Smooth muscle cell (in vitro differentiated cells): ENCODE measurements at regions not wholly inside any gene's neighbourhood (a gene's known extent, or its start where the extent isn't known, plus 50 kb on each side); places are given as distances from the start of the nearest gene placed in this dataset.

Experiments used
- DNase-seq: peaks from one replicate; lab custom pipeline; 2025; ENCODE audit not compliant: unreplicated experiment; lab: John Stamatoyannopoulos, UW
- H2AFZ ChIP-seq: fragments of 200-600 bp; sonication (generic); 2 replicates; pipeline ENCODE4 v1.6.0; 2016; ENCODE audit warnings: antibody characterized with exemption, low read depth, mild to moderate bottlenecking
- H3F3A ChIP-seq: fragments of 200-600 bp; sonication (generic); 2 replicates; pipeline ENCODE4 v1.6.0; 2017; ENCODE audit warnings: antibody characterized with exemption, low read depth
- H3K27ac ChIP-seq: fragments of 200-600 bp; sonication (generic); 2 replicates; pipeline ENCODE4 v1.5.1; 2016; ENCODE audit warnings: low read depth, mild to moderate bottlenecking
- H3K27me3 ChIP-seq: fragments of 200-600 bp; sonication (generic); 2 replicates; pipeline ENCODE4 v1.6.1; 2016; ENCODE audit warnings: low read depth, mild to moderate bottlenecking
- H3K36me3 ChIP-seq: fragments of 200-600 bp; sonication (generic); 2 replicates; pipeline ENCODE4 v1.5.1; 2016; ENCODE audit warnings: low read depth
- H3K4me1 ChIP-seq: fragments of 200-600 bp; sonication (generic); 2 replicates; pipeline ENCODE4 v1.5.1; 2016; ENCODE audit warnings: low read depth
- H3K4me2 ChIP-seq: fragments of 200-600 bp; sonication (generic); 2 replicates; pipeline ENCODE4 v1.6.0; 2016; ENCODE audit warnings: mild to moderate bottlenecking
- H3K4me3 ChIP-seq: fragments of 200-600 bp; sonication (generic); 2 replicates; pipeline ENCODE4 v1.5.1; 2016; ENCODE audit warnings: mild to moderate bottlenecking
- H3K79me2 ChIP-seq: fragments of 200-600 bp; sonication (generic); 2 replicates; pipeline ENCODE4 v1.6.0; 2016; ENCODE audit warnings: low read depth, mild to moderate bottlenecking
- H3K9ac ChIP-seq: fragments of 200-600 bp; sonication (generic); 2 replicates; pipeline ENCODE4 v1.6.0; 2016; ENCODE audit warnings: low read depth
- H3K9me3 ChIP-seq: fragments of 200-600 bp; sonication (generic); replicated peaks from 2 replicates; pipeline ENCODE4 v1.5.1; 2016; ENCODE audit warnings: low read depth
- H4K20me1 ChIP-seq: fragments of 200-600 bp; sonication (generic); 2 replicates; pipeline ENCODE4 v1.6.0; 2016; ENCODE audit warnings: low read depth
- CTCF ChIP-seq: fragments of 200-600 bp; sonication (generic); IDR thresholded peaks from 2 replicates; pipeline ENCODE4 v1.5.1; 2017; ENCODE audit warnings: borderline replicate concordance, mild to moderate bottlenecking, antibody characterized with exemption; ENCODE audit not compliant: insufficient read depth, poor library complexity, severe bottlenecking
- WGBS: methylation state at CpG from one replicate; pipeline ENCODE4 v1.1.7; 2016; ENCODE audit warnings: low lambda C conversion rate; 5-methylcytosine and 5-hydroxymethylcytosine counted together

GRCh38 chr2:41169744-41170143 is 717.9 kb upstream of the SLC8A1 start:
- Histone ChIP-seq H3K27ac (no peak overlapping the region), H3K79me2 (no peaks in the 10 kb centered on the region), H3K27me3 (no peaks in the 10 kb centered on the region), H3K4me3 (no peak overlapping the region), H3K9ac (no peak overlapping the region), H3K4me2 (no peak overlapping the region), H4K20me1 (no peaks in the 10 kb centered on the region), H3K9me3 (no peaks in the 10 kb centered on the region), H3K36me3 (no peaks in the 10 kb centered on the region), H3K4me1 (no peaks in the 10 kb centered on the region), H2AFZ (no peak overlapping the region), H3F3A (no peaks in the 10 kb centered on the region)
- WGBS, result 78% methylated on average over 2 of the region's 2 CpGs
- TF ChIP-seq CTCF, result no peak
- no peak for DNase-seq

GRCh38 chr2:41170589-41170988 is 718.7 kb upstream of the SLC8A1 start:
- H3K27me3 ChIP-seq, result no peaks in the 10 kb centered on the region
- no peak overlapping the region for H3K27ac ChIP-seq
- H3K4me3 ChIP-seq, result no peak overlapping the region
- no peaks in the 10 kb centered on the region for H3K36me3 ChIP-seq
- no peak overlapping the region for H3K4me2 ChIP-seq
- H3K4me1 ChIP-seq, result no peaks in the 10 kb centered on the region
- no peak for DNase-seq
- H3K79me2 ChIP-seq, result no peaks in the 10 kb centered on the region
- no peaks in the 10 kb centered on the region for H3F3A ChIP-seq
- H4K20me1 ChIP-seq, result no peaks in the 10 kb centered on the region
- no peak overlapping the region for H2AFZ ChIP-seq
- WGBS, result 94% methylated on average over 1 of the region's 1 CpG
- H3K9ac ChIP-seq, result no peak overlapping the region
- no peaks in the 10 kb centered on the region for H3K9me3 ChIP-seq
- TF ChIP-seq CTCF, result no peak

- DNase-seq, result no peak
- Histone ChIP-seq H3K4me3 (no peak overlapping the region), H3K9me3 (no peaks in the 10 kb centered on the region), H3K4me2 (no peak overlapping the region), H3K36me3 (no peaks in the 10 kb centered on the region), H4K20me1 (no peaks in the 10 kb centered on the region), H3K4me1 (no peaks in the 10 kb centered on the region), H3K79me2 (no peaks in the 10 kb centered on the region), H2AFZ (no peak overlapping the region), H3K9ac (no peak overlapping the region), H3K27ac (no peak overlapping the region), H3F3A (no peaks in the 10 kb centered on the region), H3K27me3 (no peaks in the 10 kb centered on the region)
- no peak for TF ChIP-seq CTCF
- 72% methylated on average over 2 of the region's 2 CpGs for WGBS
Observed at GRCh38 chr2:41180387-41180786, 728.5 kb upstream of the SLC8A1 start.

GRCh38 chr2:41182961-41183360 is 731.1 kb upstream of the SLC8A1 start:
- Histone ChIP-seq H3K36me3 (no peaks in the 10 kb centered on the region), H2AFZ (no peak overlapping the region), H3K27ac (no peak overlapping the region), H3K4me3 (no peak overlapping the region), H3F3A (no peaks in the 10 kb centered on the region), H3K9ac (no peak overlapping the region), H4K20me1 (no peaks in the 10 kb centered on the region), H3K79me2 (no peaks in the 10 kb centered on the region), H3K27me3 (no peaks in the 10 kb centered on the region), H3K4me1 (no peaks in the 10 kb centered on the region), H3K4me2 (no peak overlapping the region), H3K9me3 (no peaks in the 10 kb centered on the region)
- TF ChIP-seq CTCF, result no peak
- WGBS, result 71% methylated on average over 5 of the region's 5 CpGs
- DNase-seq, result no peak
